ENCODE measurements at regions not wholly inside any gene's neighbourhood (a gene's known extent, or its start where the extent isn't known, plus 50 kb on each side); places are given as distances from the start of the nearest gene placed in this dataset.

DNA sequence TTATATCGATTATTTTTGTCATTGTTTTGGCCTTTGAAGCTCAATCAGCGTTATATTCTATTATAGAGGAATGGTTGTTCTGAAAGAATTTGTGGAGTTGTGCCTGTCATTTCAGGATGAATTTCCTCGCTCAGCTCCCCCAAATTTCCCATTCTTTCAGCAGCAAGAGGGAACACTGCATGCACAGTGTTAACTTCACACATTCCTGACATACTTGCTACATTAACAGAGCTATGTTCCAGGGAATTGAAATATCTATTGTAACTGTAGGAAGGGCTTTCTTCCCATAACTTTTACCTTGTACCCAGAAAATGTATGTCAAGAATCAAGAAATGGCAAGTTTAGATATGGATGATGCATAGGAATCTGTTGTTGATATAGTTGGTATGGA lies 379.0 kb downstream of the LRIG3 start:
- H3K27ac ChIP-seq (ENCODE audit: low read depth, low read length), result no peak overlapping the region
- peaks cover 3% of the 10 kb centered on the region; the same call in 1 of the 2 replicates for H3K9me3 ChIP-seq (ENCODE audit: control insufficient read depth, insufficient read depth, low read length)
- ChIA-PET CTCF (interaction anchor here (0.7 to 4.1 kb wide), 47 partner anchors 9 to 626 kb away, joined by 3 to 69 read pairs (median 4); no protein-coding TSS in a partner anchor), POLR2A (interaction anchor here (0.6 to 2.5 kb wide), 6 partner anchors 10 to 1023 kb away, joined by 3 to 10 read pairs (median 3); no protein-coding TSS in a partner anchor)
- no peak for DNase-seq (ENCODE audit: low read depth, low spot score)
- TF ChIP-seq, protein P1, sequence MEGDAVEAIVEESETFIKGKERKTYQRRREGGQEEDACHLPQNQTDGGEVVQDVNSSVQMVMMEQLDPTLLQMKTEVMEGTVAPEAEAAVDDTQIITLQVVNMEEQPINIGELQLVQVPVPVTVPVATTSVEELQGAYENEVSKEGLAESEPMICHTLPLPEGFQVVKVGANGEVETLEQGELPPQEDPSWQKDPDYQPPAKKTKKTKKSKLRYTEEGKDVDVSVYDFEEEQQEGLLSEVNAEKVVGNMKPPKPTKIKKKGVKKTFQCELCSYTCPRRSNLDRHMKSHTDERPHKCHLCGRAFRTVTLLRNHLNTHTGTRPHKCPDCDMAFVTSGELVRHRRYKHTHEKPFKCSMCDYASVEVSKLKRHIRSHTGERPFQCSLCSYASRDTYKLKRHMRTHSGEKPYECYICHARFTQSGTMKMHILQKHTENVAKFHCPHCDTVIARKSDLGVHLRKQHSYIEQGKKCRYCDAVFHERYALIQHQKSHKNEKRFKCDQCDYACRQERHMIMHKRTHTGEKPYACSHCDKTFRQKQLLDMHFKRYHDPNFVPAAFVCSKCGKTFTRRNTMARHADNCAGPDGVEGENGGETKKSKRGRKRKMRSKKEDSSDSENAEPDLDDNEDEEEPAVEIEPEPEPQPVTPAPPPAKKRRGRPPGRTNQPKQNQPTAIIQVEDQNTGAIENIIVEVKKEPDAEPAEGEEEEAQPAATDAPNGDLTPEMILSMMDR (IDR thresholded peaks at IDR 0.05; ENCODE audit: low read depth, low read length), result no peak
- no peak overlapping the region for H3K4me3 ChIP-seq (ENCODE audit: low read depth, low read length)
- H3K27me3 ChIP-seq (ENCODE audit: control insufficient read depth, insufficient read depth, low read length), result no peaks in the 10 kb centered on the region

DNA sequence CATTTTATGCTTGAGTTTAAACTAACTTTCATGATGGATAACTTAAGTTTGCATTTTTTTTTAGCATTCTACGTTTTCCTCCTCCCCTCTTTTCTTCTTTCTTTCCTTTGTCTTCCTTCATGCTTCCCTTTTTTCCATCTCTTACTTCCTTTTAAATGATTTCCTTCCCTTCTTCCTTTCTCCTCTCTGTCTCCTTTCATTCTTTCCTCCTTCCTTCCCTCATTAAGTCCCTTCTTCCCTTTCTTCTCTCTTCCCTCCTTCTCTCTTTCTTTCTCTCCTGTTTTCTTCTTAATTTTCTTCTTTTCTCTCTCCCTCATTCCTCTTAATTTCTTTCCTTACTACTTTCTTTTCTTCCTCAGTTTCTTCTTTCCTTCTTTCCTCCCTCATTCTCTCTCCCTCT lies 376.0 kb downstream of the LRIG3 start:
- Histone ChIP-seq H3K27me3 (ENCODE audit: control insufficient read depth, insufficient read depth, low read length) (no peaks in the 10 kb centered on the region), H3K27ac (ENCODE audit: low read depth, low read length) (no peak overlapping the region), H3K9me3 (ENCODE audit: control insufficient read depth, insufficient read depth, low read length) (peaks cover 3% of the 10 kb centered on the region; the same call in 1 of the 2 replicates), H3K4me3 (ENCODE audit: low read depth, low read length) (no peak overlapping the region)
- ChIA-PET CTCF (no interaction called here), POLR2A (no interaction called here)
- no peak for DNase-seq (ENCODE audit: low read depth, low spot score)
- TF ChIP-seq, protein P1 (IDR thresholded peaks at IDR 0.05; ENCODE audit: low read depth, low read length), result no peak

DNA sequence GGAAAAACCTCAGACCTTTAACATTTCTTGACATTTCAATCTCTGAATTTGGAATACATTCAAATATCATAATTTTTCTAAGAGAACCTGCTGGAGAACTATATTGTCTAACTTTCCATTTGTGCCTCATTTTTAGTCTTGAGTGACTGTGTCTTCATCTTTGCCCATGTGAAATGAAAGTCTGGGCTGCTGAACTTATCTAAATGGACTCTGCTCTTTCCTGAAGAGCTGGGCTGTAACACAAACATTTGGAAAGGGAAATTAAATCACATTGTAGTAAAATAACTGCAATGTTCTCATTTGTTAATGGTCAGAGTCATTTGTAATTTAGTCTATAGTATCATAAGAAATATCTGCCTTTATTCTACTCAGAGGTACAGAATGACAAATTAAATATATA lies 373.1 kb downstream of the LRIG3 start:
- TF ChIP-seq, protein P1 (IDR thresholded peaks at IDR 0.05; ENCODE audit: low read depth, low read length), result no peak
- DNase-seq (ENCODE audit: low read depth, low spot score), result no peak
- Histone ChIP-seq H3K27ac (ENCODE audit: low read depth, low read length) (no peak overlapping the region), H3K4me3 (ENCODE audit: low read depth, low read length) (no peak overlapping the region), H3K27me3 (ENCODE audit: control insufficient read depth, insufficient read depth, low read length) (no peaks in the 10 kb centered on the region), H3K9me3 (ENCODE audit: control insufficient read depth, insufficient read depth, low read length) (peaks cover 3% of the 10 kb centered on the region; the same call in 1 of the 2 replicates)
- ChIA-PET POLR2A (no interaction called here), CTCF (no interaction called here)

DNA sequence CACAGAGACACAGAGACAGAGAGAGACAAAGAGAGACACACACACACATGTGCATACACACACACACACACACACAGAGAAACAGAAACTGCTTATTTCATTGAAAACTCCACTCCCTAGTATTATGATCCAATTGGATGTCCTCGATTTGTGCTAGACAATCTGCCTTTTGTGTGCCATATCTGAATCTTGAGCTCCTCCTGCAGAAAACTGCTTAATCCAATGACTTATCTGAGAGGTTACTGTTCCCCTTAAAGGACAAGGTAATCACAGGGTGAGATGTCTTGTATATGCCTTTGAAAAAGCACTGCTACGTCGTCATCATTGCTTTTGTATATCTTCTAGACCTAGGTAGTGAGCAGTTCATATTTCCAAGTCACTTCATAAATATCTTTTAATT lies 371.5 kb downstream of the LRIG3 start:
- no peak overlapping the region for H3K4me3 ChIP-seq (ENCODE audit: low read depth, low read length)
- no peak for DNase-seq (ENCODE audit: low read depth, low spot score)
- TF ChIP-seq, protein P1 (IDR thresholded peaks at IDR 0.05; ENCODE audit: low read depth, low read length), result no peak
- H3K27me3 ChIP-seq (ENCODE audit: control insufficient read depth, insufficient read depth, low read length), result no peaks in the 10 kb centered on the region
- CTCF ChIA-PET, result interaction anchor here (1.0 kb wide), 1 partner anchor 8 kb away, joined by 3 read pairs; no protein-coding TSS in a partner anchor
- H3K9me3 ChIP-seq (ENCODE audit: control insufficient read depth, insufficient read depth, low read length), result no peaks in the 10 kb centered on the region
- POLR2A ChIA-PET, result no interaction called here
- H3K27ac ChIP-seq (ENCODE audit: low read depth, low read length), result no peak overlapping the region

DNA sequence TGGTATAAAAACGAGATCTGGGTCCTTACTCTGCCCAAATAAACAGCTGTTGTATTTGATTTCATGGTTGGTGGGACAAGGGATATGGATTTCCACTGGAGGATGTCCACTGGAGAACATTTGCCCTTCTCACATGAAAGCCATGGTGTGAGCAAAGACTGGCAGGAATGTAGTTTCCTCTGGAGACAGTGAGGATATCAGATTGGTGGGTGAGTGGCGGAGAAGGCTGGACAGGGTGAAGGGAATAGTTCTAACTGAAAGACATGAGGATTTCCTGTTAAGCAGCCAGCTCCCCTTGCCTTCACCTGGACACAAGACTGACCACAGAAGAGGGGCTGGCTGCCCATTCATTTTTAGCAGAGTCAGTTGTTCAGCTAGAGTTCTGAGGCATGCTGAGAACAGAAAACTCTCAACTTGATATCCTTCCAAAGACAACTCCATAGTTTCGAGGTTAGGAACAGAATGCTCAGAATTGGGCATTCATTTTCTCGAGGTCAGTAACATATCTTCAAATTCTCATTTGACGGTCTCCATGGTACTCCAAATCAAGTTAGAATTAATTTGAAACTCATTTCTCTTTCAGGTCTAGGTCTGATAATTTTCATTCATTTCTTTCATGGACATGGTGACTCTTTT lies 365.7 kb downstream of the LRIG3 start:
- Histone ChIP-seq H3K9me3 (ENCODE audit: control insufficient read depth, insufficient read depth, low read length) (peaks cover 4% of the 10 kb centered on the region; the same call in 1 of the 2 replicates), H3K27me3 (ENCODE audit: control insufficient read depth, insufficient read depth, low read length) (no peaks in the 10 kb centered on the region), H3K4me3 (ENCODE audit: low read depth, low read length) (no peak overlapping the region), H3K27ac (ENCODE audit: low read depth, low read length) (no peak overlapping the region)
- TF ChIP-seq, protein P1 (IDR thresholded peaks at IDR 0.05; ENCODE audit: low read depth, low read length), result no peak
- POLR2A ChIA-PET, result no interaction called here
- DNase-seq (ENCODE audit: low read depth, low spot score), result no peak
- CTCF ChIA-PET, result interaction anchor here (1.9 to 3.8 kb wide), 2 partner anchors 14 kb away, joined by 8 to 28 read pairs; no protein-coding TSS in a partner anchor
